OCI-LY3 (cell line): ENCODE measurements at regions not wholly inside any gene's neighbourhood (a gene's known extent, or its start where the extent isn't known, plus 50 kb on each side); places are given as distances from the start of the nearest gene placed in this dataset.

Experiments used
- CTCF ChIP-seq: fragments of 200-600, 300-600 bp; sonication (generic); IDR thresholded peaks from 2 replicates; pipeline ENCODE4 v1.5.1; 2014; ENCODE audit warnings: antibody characterized with exemption, low read length, low read depth
- EZH2phosphoT487 ChIP-seq: fragments of 200-600 bp; shearing (Covaris generic); IDR thresholded peaks from 2 replicates; pipeline ENCODE4 v1.6.1; 2018; ENCODE audit warnings: antibody characterized with exemption, mixed run types, low read depth

- TF ChIP-seq CTCF (no peak), EZH2phosphoT487 (no peak)
Observed at GRCh38 chr10:80769700-80770160, 232.0 kb downstream of the SH2D4B start.
